Caco-2 (cell line): ENCODE measurements at regions not wholly inside any gene's neighbourhood (a gene's known extent, or its start where the extent isn't known, plus 50 kb on each side); places are given as distances from the start of the nearest gene placed in this dataset.

Source experiments
- BruUV-seq: library from RNA; stranded (reverse); fragments of 400-500 nt; replicated peaks from 2 replicates; lab custom pipeline; 2021; lab: Mats Ljungman, UMichigan
- CTCF ChIA-PET: fragments of 300-600 bp; sonication (Branson Sonifier 250); formaldehyde crosslinking; loops from one replicate; lab custom pipeline; 2022; ENCODE audit warnings: antibody characterized with exemption; lab: Charles Lee
- POLR2A ChIA-PET: fragments of 300-600 bp; sonication (Branson Sonifier 250); formaldehyde crosslinking; loops from one replicate; lab custom pipeline; 2022; ENCODE audit warnings: antibody characterized with exemption; lab: Charles Lee
- DNase-seq, 2 experiments: peaks; one replicate each; pipeline versions ENCODE4 v3.0.0 to v3.0.0-alpha.2; 2020 to 2022
- H3K27me3 ChIP-seq: replicated peaks from 2 replicates; pipeline ENCODE4 v1.6.0; 2011; ENCODE audit warnings: low read length; ENCODE audit not compliant: control insufficient read depth, insufficient read depth
- H3K36me3 ChIP-seq: 2 replicates; pipeline ENCODE4 v1.5.1; 2011; ENCODE audit warnings: low read length; ENCODE audit not compliant: control insufficient read depth, insufficient read depth
- H3K4me1 ChIP-seq: fragments of 250-450 bp; sonication (Bioruptor Pico); 2 replicates; pipeline ENCODE4 v1.5.1; 2020; ENCODE audit warnings: mild to moderate bottlenecking
- H3K4me3 ChIP-seq: 2 replicates; pipeline ENCODE4 v1.5.1; 2011; ENCODE audit warnings: low read depth, mild to moderate bottlenecking, control low read depth, low read length
- H3K9me3 ChIP-seq: fragments of 250-450 bp; sonication (Bioruptor Pico); 2 replicates; pipeline ENCODE4 v1.5.1; 2020; ENCODE audit warnings: mild to moderate bottlenecking, moderate library complexity
- H3K27ac Mint-ChIP-seq: one replicate; pipeline ENCODE4 v1.8.0; 2022; ENCODE audit warnings: mixed read lengths; ENCODE audit not compliant: unreplicated experiment
- H3K27me3 Mint-ChIP-seq: one replicate; pipeline ENCODE4 v1.8.0; 2022; ENCODE audit warnings: mixed read lengths; ENCODE audit not compliant: insufficient read depth, unreplicated experiment
- H3K36me3 Mint-ChIP-seq: one replicate; pipeline ENCODE4 v1.8.0; 2022; ENCODE audit warnings: mild to moderate bottlenecking, mixed read lengths; ENCODE audit not compliant: insufficient read depth, unreplicated experiment
- H3K4me1 Mint-ChIP-seq: one replicate; pipeline ENCODE4 v1.8.0; 2022; ENCODE audit warnings: low read depth, mixed read lengths; ENCODE audit not compliant: unreplicated experiment
- H3K4me3 Mint-ChIP-seq: one replicate; pipeline ENCODE4 v1.8.0; 2022; ENCODE audit warnings: mild to moderate bottlenecking, moderate library complexity, mixed read lengths; ENCODE audit not compliant: unreplicated experiment
- H3K9me3 Mint-ChIP-seq: one replicate; pipeline ENCODE4 v1.8.0; 2022; ENCODE audit warnings: mixed read lengths; ENCODE audit not compliant: unreplicated experiment
- intact Hi-C: fragments of 100-400 bp; cut with micrococcal nuclease; formaldehyde crosslinking; loops from one replicate; pipeline ENCODE4 v1.10.0; 2022; ENCODE audit not compliant: unreplicated experiment
- TF ChIP-seq, protein P1 (sequence below), 2 experiments: fragments of 200-600 bp in 1 of 2; IDR thresholded peaks; 1 replicate in 1 of 2; 2 replicates in 1 of 2; pipeline versions ENCODE4 v1.5.1 to v1.8.0; 2011 to 2022; ENCODE audit warnings: antibody characterized with exemption in 1 of 2, control low read depth in 1 of 2, inconsistent platforms in 1 of 2, low read depth in 1 of 2, low read length in 1 of 2, mild to moderate bottlenecking in 1 of 2, moderate library complexity in 1 of 2; ENCODE audit not compliant: insufficient read depth in 1 of 2, severe bottlenecking in 1 of 2, unreplicated experiment in 1 of 2

DNA sequence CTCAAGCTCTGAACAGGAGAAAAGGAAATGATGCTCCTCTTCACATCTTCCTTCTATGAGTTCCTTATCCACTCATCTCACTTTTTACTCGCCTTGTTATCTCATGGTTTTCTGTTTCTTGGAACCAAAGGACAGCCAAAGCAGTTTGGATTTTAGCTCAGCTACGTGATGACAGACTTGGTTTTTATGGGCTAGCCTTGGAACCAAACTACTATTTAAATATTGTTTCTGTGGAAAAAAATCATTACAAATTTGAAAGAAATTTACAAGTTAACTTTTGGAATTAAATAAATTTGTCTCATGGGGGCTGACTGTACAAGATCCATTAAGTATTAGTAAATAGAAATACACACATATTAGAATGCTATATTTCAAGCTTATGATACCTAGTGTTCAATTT, 727.8 kb upstream of the FANCL start:
- intact Hi-C loops = no loop called here
- Histone ChIP-seq H3K4me3 (no peak overlapping the region), H3K36me3 (no peaks in the 10 kb centered on the region), H3K9me3 (no peaks in the 10 kb centered on the region), H3K4me1 (no peaks in the 10 kb centered on the region), H3K27me3 (no peaks in the 10 kb centered on the region)
- Mint-ChIP-seq H3K36me3 (no peaks in the 10 kb centered on the region), H3K4me3 (no peak overlapping the region), H3K27ac (no peak overlapping the region), H3K27me3 (no peaks in the 10 kb centered on the region), H3K9me3 (no peaks in the 10 kb centered on the region), H3K4me1 (no peaks in the 10 kb centered on the region)
- ChIA-PET POLR2A (no interaction called here), CTCF (interaction anchor here (0.6 kb wide), 1 partner anchor 1613 kb away, joined by 3 read pairs; no protein-coding TSS in a partner anchor)
- no TSS peak for BruUV-seq
- TF ChIP-seq, protein P1, sequence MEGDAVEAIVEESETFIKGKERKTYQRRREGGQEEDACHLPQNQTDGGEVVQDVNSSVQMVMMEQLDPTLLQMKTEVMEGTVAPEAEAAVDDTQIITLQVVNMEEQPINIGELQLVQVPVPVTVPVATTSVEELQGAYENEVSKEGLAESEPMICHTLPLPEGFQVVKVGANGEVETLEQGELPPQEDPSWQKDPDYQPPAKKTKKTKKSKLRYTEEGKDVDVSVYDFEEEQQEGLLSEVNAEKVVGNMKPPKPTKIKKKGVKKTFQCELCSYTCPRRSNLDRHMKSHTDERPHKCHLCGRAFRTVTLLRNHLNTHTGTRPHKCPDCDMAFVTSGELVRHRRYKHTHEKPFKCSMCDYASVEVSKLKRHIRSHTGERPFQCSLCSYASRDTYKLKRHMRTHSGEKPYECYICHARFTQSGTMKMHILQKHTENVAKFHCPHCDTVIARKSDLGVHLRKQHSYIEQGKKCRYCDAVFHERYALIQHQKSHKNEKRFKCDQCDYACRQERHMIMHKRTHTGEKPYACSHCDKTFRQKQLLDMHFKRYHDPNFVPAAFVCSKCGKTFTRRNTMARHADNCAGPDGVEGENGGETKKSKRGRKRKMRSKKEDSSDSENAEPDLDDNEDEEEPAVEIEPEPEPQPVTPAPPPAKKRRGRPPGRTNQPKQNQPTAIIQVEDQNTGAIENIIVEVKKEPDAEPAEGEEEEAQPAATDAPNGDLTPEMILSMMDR (IDR thresholded peaks at IDR 0.05; ENCODE audit: insufficient read depth in 1 of 2, low read depth in 1 of 2, low read length in 1 of 2, severe bottlenecking in 1 of 2, unreplicated experiment in 1 of 2) = no peak
- no peak for DNase-seq

DNA sequence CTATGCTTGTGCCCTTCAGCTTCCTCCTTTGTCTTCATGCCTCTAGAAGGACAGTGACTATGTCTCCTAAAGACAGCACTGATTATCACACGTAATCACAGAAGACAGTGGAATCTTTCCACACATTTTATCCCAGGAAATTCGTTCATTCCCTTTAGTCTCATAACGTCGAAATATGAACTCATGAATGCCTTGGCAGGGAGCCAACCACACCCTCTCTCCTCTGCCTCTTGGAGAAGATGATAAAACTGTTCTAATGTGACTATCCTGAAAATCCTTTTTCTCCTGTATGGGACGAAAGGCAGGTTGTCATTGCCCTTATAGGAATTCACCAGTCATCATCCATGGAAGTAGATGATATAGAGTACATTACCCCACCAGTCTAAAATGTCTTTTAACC, 726.6 kb upstream of the FANCL start:
- no peaks in the 10 kb centered on the region for H3K4me1 ChIP-seq
- CTCF ChIA-PET = no interaction called here
- Mint-ChIP-seq H3K9me3 (no peaks in the 10 kb centered on the region), H3K4me1 (no peaks in the 10 kb centered on the region), H3K4me3 (no peak overlapping the region), H3K27me3 (no peaks in the 10 kb centered on the region), H3K27ac (no peak overlapping the region), H3K36me3 (no peaks in the 10 kb centered on the region)
- DNase-seq = no peak
- intact Hi-C loops = no loop called here
- POLR2A ChIA-PET = no interaction called here
- BruUV-seq = no TSS peak
- TF ChIP-seq, protein P1 (IDR thresholded peaks at IDR 0.05; ENCODE audit: insufficient read depth in 1 of 2, low read depth in 1 of 2, low read length in 1 of 2, severe bottlenecking in 1 of 2, unreplicated experiment in 1 of 2) = no peak
- no peak overlapping the region for H3K4me3 ChIP-seq
- no peaks in the 10 kb centered on the region for H3K27me3 ChIP-seq
- H3K36me3 ChIP-seq = no peaks in the 10 kb centered on the region
- H3K9me3 ChIP-seq = no peaks in the 10 kb centered on the region

DNA sequence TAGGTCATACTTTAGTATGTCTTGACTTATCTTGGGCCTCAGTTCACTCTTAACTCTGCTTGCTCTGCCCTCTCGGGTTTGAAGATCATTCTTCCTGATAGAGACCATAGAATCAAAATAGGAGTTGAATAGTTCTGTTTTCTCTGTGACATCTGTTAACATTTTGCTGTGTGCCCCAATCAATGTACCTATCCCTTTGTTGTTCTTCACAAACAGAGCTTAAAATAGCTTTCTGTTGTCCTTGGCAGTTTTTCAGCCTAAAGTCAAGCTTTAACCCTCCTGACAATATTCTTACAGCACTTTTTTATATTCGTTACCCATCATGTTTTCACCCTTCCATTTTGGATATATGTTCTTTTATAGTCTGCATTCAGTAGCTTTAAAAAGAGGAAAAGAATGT, 724.5 kb upstream of the FANCL start:
- no peak for DNase-seq
- H3K36me3 ChIP-seq = no peaks in the 10 kb centered on the region
- H3K4me3 Mint-ChIP-seq = no peak overlapping the region
- no peaks in the 10 kb centered on the region for H3K9me3 ChIP-seq
- H3K4me1 Mint-ChIP-seq = no peaks in the 10 kb centered on the region
- no TSS peak for BruUV-seq
- ChIA-PET CTCF (no interaction called here), POLR2A (no interaction called here)
- H3K27me3 Mint-ChIP-seq = no peaks in the 10 kb centered on the region
- H3K36me3 Mint-ChIP-seq = no peaks in the 10 kb centered on the region
- intact Hi-C loops = no loop called here
- no peak overlapping the region for H3K27ac Mint-ChIP-seq
- H3K4me1 ChIP-seq = no peaks in the 10 kb centered on the region
- TF ChIP-seq, protein P1 (IDR thresholded peaks at IDR 0.05; ENCODE audit: insufficient read depth in 1 of 2, low read depth in 1 of 2, low read length in 1 of 2, severe bottlenecking in 1 of 2, unreplicated experiment in 1 of 2) = no peak
- no peak overlapping the region for H3K4me3 ChIP-seq
- H3K9me3 Mint-ChIP-seq = no peaks in the 10 kb centered on the region
- no peaks in the 10 kb centered on the region for H3K27me3 ChIP-seq
